H9 (cell line): ENCODE measurements at regions not wholly inside any gene's neighbourhood (a gene's known extent, or its start where the extent isn't known, plus 50 kb on each side); places are given as distances from the start of the nearest gene placed in this dataset.
A peak's percentile ranks its signal among the peaks of the same experiment; 100 is the strongest.

ENCODE experiments used
- DNase-seq: peaks from one replicate; pipeline ENCODE4 v3.0.0-alpha.2; 2017
- H2AFZ ChIP-seq: one replicate; pipeline ENCODE4 v1.6.1; 2013; ENCODE audit warnings: mild to moderate bottlenecking, low read length, control low read depth, moderate library complexity
- H2AK5ac ChIP-seq: 2 replicates; pipeline ENCODE4 v1.6.1; 2013; ENCODE audit warnings: low read length, control low read depth, mixed read lengths; ENCODE audit not compliant: insufficient read length
- H2BK120ac ChIP-seq: one replicate; pipeline ENCODE4 v1.6.1; 2013; ENCODE audit warnings: low read depth, mild to moderate bottlenecking, low read length, control low read depth, inconsistent platforms; ENCODE audit not compliant: poor library complexity, severe bottlenecking
- H2BK12ac ChIP-seq: 2 replicates; pipeline ENCODE4 v1.6.1; 2013; ENCODE audit warnings: low read length, control low read depth, mixed read lengths, low read depth; ENCODE audit not compliant: insufficient read length
- H2BK15ac ChIP-seq: 2 replicates; pipeline ENCODE4 v1.6.1; 2013; ENCODE audit warnings: low read depth, low read length, control low read depth
- H2BK20ac ChIP-seq: one replicate; pipeline ENCODE4 v1.6.1; 2013; ENCODE audit warnings: low read depth, mild to moderate bottlenecking, low read length, control low read depth, inconsistent platforms; ENCODE audit not compliant: poor library complexity, severe bottlenecking
- H2BK5ac ChIP-seq: 2 replicates; pipeline ENCODE4 v1.6.1; 2013; ENCODE audit warnings: low read length, control low read depth, mixed read lengths; ENCODE audit not compliant: insufficient read length
- H3K14ac ChIP-seq: 2 replicates; pipeline ENCODE4 v1.6.1; 2013; ENCODE audit warnings: low read length, control low read depth; ENCODE audit not compliant: insufficient read depth
- H3K18ac ChIP-seq: 2 replicates; pipeline ENCODE4 v1.6.1; 2013; ENCODE audit warnings: low read depth, mild to moderate bottlenecking, mixed read lengths, low read length, control low read depth; ENCODE audit not compliant: insufficient read length
- H3K23ac ChIP-seq: 2 replicates; pipeline ENCODE4 v1.6.1; 2013; ENCODE audit warnings: low read length, control low read depth, mixed read lengths, low read depth; ENCODE audit not compliant: insufficient read length
- H3K23me2 ChIP-seq: 2 replicates; pipeline ENCODE4 v1.6.1; 2013; ENCODE audit warnings: low read depth, mild to moderate bottlenecking, mixed read lengths, low read length, control low read depth; ENCODE audit not compliant: insufficient read length, poor library complexity, severe bottlenecking
- H3K27ac ChIP-seq: 2 replicates; pipeline ENCODE4 v1.5.1; 2013; ENCODE audit warnings: low read length, control low read depth, mixed read lengths, low read depth; ENCODE audit not compliant: insufficient read length
- H3K27me3 ChIP-seq: 2 replicates; pipeline ENCODE4 v1.6.1; 2013; ENCODE audit warnings: low read length, control low read depth, inconsistent platforms; ENCODE audit not compliant: insufficient read depth
- H3K4ac ChIP-seq: 2 replicates; pipeline ENCODE4 v1.6.1; 2013; ENCODE audit warnings: low read depth, mild to moderate bottlenecking, control low read depth, inconsistent platforms, low read length, moderate library complexity
- H3K4me1 ChIP-seq: 2 replicates; pipeline ENCODE4 v1.6.1; 2013; ENCODE audit warnings: low read length, control low read depth, inconsistent platforms; ENCODE audit not compliant: insufficient read depth
- H3K4me2 ChIP-seq: 2 replicates; pipeline ENCODE4 v1.6.1; 2013; ENCODE audit warnings: low read length, control low read depth, mixed read lengths; ENCODE audit not compliant: insufficient read length, insufficient read depth
- H3K56ac ChIP-seq: 2 replicates; pipeline ENCODE4 v1.6.1; 2013; ENCODE audit warnings: low read depth, mild to moderate bottlenecking, mixed read lengths, low read length, control low read depth; ENCODE audit not compliant: insufficient read length
- H3K79me1 ChIP-seq: 2 replicates; pipeline ENCODE4 v1.6.1; 2013; ENCODE audit warnings: low read depth, mild to moderate bottlenecking, moderate library complexity, low read length, control low read depth, inconsistent platforms; ENCODE audit not compliant: insufficient read depth, poor library complexity, severe bottlenecking
- H3K79me2 ChIP-seq: 2 replicates; pipeline ENCODE4 v1.6.1; 2013; ENCODE audit warnings: low read length, control low read depth, inconsistent platforms; ENCODE audit not compliant: insufficient read depth
- H3K9ac ChIP-seq: 2 replicates; pipeline ENCODE4 v1.6.1; 2013; ENCODE audit warnings: low read length, control low read depth, mixed read lengths; ENCODE audit not compliant: insufficient read length; ENCODE audit errors: extremely low read depth
- H3K9me3 ChIP-seq: one replicate; pipeline ENCODE4 v1.6.1; 2013; ENCODE audit warnings: low read depth, low read length, inconsistent platforms; ENCODE audit not compliant: control insufficient read depth
- H3T11ph ChIP-seq: one replicate; pipeline ENCODE4 v1.6.1; 2013; ENCODE audit warnings: mild to moderate bottlenecking, low read length, control low read depth, inconsistent platforms
- H4K20me1 ChIP-seq: one replicate; pipeline ENCODE4 v1.6.1; 2013; ENCODE audit not compliant: control insufficient read depth, insufficient read length, insufficient read depth
- H4K5ac ChIP-seq: 2 replicates; pipeline ENCODE4 v1.6.1; 2013; ENCODE audit warnings: low read depth, mild to moderate bottlenecking, mixed read lengths, low read length, control low read depth; ENCODE audit not compliant: insufficient read length
- H4K8ac ChIP-seq: replicated peaks from 2 replicates; pipeline ENCODE4 v1.6.1; 2013; ENCODE audit warnings: low read length, control low read depth, mixed read lengths, low read depth; ENCODE audit not compliant: insufficient read length
- H4K91ac ChIP-seq: 2 replicates; pipeline ENCODE4 v1.6.1; 2013; ENCODE audit warnings: low read depth, mild to moderate bottlenecking, moderate library complexity, mixed read lengths, low read length, control low read depth; ENCODE audit not compliant: insufficient read length
- H3K27ac Mint-ChIP-seq, 3 experiments: 2 replicates in 2 of 3; 3 replicates in 1 of 3; pipeline ENCODE4 v1.8.0; 2020 to 2021; ENCODE audit warnings: mixed read lengths in 3 of 3, mild to moderate bottlenecking in 1 of 3, moderate library complexity in 1 of 3
- H3K27me3 Mint-ChIP-seq: 2 replicates; pipeline ENCODE4 v1.8.0; 2021; ENCODE audit warnings: low read depth, mild to moderate bottlenecking, moderate library complexity, mixed read lengths
- H3K36me3 Mint-ChIP-seq, 3 experiments: 2 replicates in 2 of 3; 3 replicates in 1 of 3; pipeline ENCODE4 v1.8.0; 2020 to 2021; ENCODE audit warnings: low read depth in 3 of 3, mixed read lengths in 3 of 3; ENCODE audit not compliant: insufficient read depth in 1 of 3
- H3K4me1 Mint-ChIP-seq, 2 experiments: 2 replicates each; pipeline ENCODE4 v1.8.0; 2020; ENCODE audit warnings: mixed read lengths in 2 of 2
- H3K4me3 Mint-ChIP-seq, 2 experiments: 2 replicates in 1 of 2; 3 replicates in 1 of 2; pipeline ENCODE4 v1.8.0; 2020 to 2021; ENCODE audit warnings: mild to moderate bottlenecking in 2 of 2, mixed read lengths in 2 of 2, moderate library complexity in 1 of 2
- H3K9me3 Mint-ChIP-seq, 2 experiments: 2 replicates in 1 of 2; 3 replicates in 1 of 2; pipeline ENCODE4 v1.8.0; 2020; ENCODE audit warnings: mild to moderate bottlenecking in 2 of 2, mixed read lengths in 2 of 2, moderate library complexity in 1 of 2
- CTCF ChIP-seq: fragments of 200-600 bp; sonication (generic); conservative IDR thresholded peaks from 3 replicates; pipeline ENCODE4 v1.8.0; 2021; ENCODE audit warnings: antibody characterized with exemption, mild to moderate bottlenecking
- WGBS: extraction: QIAGEN DNeasy Blood & Tissue Kit; methylation state at CpG from one replicate; pipeline ENCODE4 v1.1.7; 2013; ENCODE audit warnings: missing lambda C conversion rate, low lambda C conversion rate, mixed read lengths; ENCODE audit not compliant: insufficient read length; ENCODE audit errors: extremely low coverage; 5-methylcytosine and 5-hydroxymethylcytosine counted together

GRCh38 chr5:82991059-82991458, 86.1 kb downstream of the TMEM167A start:
- no peak overlapping the region for H4K91ac ChIP-seq
- no peak overlapping the region for H2AK5ac ChIP-seq
- WGBS = no CpG with 5 or more reads among the region's 4 CpGs
- H3K36me3 Mint-ChIP-seq = no peaks in the 10 kb centered on the region
- no peaks in the 10 kb centered on the region for H3K4me1 ChIP-seq
- H2BK15ac ChIP-seq = no peak overlapping the region
- no peak overlapping the region for H3K23ac ChIP-seq
- no peaks in the 10 kb centered on the region for H3K9me3 Mint-ChIP-seq
- no peak for DNase-seq
- H3K14ac ChIP-seq = no peak overlapping the region
- no peak overlapping the region for H3K18ac ChIP-seq
- peak overlapping the region in 2 of 3 experiments; percentile 49 to 88; a peak in 1 of 7 replicates for H3K27ac Mint-ChIP-seq
- no peak overlapping the region for H3T11ph ChIP-seq
- H3K79me2 ChIP-seq = no peaks in the 10 kb centered on the region
- H2BK5ac ChIP-seq = no peak overlapping the region
- no peak overlapping the region for H3K4me2 ChIP-seq
- no peaks in the 10 kb centered on the region for H3K27me3 ChIP-seq
- H2AFZ ChIP-seq = no peak overlapping the region
- no peak overlapping the region for H4K8ac ChIP-seq
- peaks cover 1% of the 10 kb centered on the region; the same call in 1 of the 2 replicates for H3K27me3 Mint-ChIP-seq
- no peak overlapping the region for H3K9ac ChIP-seq
- no peaks in the 10 kb centered on the region for H4K20me1 ChIP-seq
- H2BK12ac ChIP-seq = no peak overlapping the region
- no peak overlapping the region for H2BK120ac ChIP-seq
- H4K5ac ChIP-seq = no peak overlapping the region
- H3K56ac ChIP-seq = no peak overlapping the region
- H3K9me3 ChIP-seq = no peaks in the 10 kb centered on the region
- no peaks in the 10 kb centered on the region for H3K23me2 ChIP-seq
- no peak overlapping the region for H3K4ac ChIP-seq
- no peak overlapping the region for H2BK20ac ChIP-seq
- no peak for TF ChIP-seq CTCF
- no peak overlapping the region for H3K27ac ChIP-seq
- no peaks in the 10 kb centered on the region for H3K79me1 ChIP-seq
- peaks cover 9% of the 10 kb centered on the region in 2 experiments for H3K4me1 Mint-ChIP-seq
- no peak overlapping the region for H3K4me3 Mint-ChIP-seq
